HL-60 (cell line): ENCODE measurements at regions not wholly inside any gene's neighbourhood (a gene's known extent, or its start where the extent isn't known, plus 50 kb on each side); places are given as distances from the start of the nearest gene placed in this dataset.

Experiments used
- DNase-seq, 2 experiments: peaks; one replicate each; pipeline ENCODE4 v3.0.0-alpha.2; 2010 to 2020; ENCODE audit warnings: low read depth in 1 of 2, low spot score in 1 of 2
- H3K27ac ChIP-seq: fragments of 250-450 bp; sonication (Bioruptor Pico); replicated peaks from 2 replicates; pipeline ENCODE4 v1.5.1; 2020; ENCODE audit warnings: mild to moderate bottlenecking, moderate library complexity
- H3K27me3 ChIP-seq: fragments of 250-450 bp; sonication (Bioruptor Pico); 2 replicates; pipeline ENCODE4 v1.5.1; 2021; ENCODE audit warnings: mild to moderate bottlenecking, moderate library complexity; ENCODE audit not compliant: insufficient read depth, poor library complexity, severe bottlenecking
- H3K4me3 ChIP-seq: replicated peaks from 2 replicates; pipeline ENCODE4 v1.5.1; 2011; ENCODE audit warnings: mild to moderate bottlenecking, control low read depth, low read length; ENCODE audit not compliant: insufficient read depth
- GABPA ChIP-seq: IDR thresholded peaks from 2 replicates; pipeline ENCODE4 v1.6.1; 2012; ENCODE audit warnings: low read depth
- POLR2AphosphoS5 ChIP-seq: IDR thresholded peaks from 2 replicates; pipeline ENCODE4 v1.6.1; 2012; ENCODE audit warnings: low read depth
- SPI1 ChIP-seq: IDR thresholded peaks from 2 replicates; pipeline ENCODE4 v1.6.1; 2012; ENCODE audit warnings: low read depth, mild to moderate bottlenecking, borderline replicate concordance
- TF ChIP-seq, protein P1 (sequence below): IDR thresholded peaks from one replicate; pipeline ENCODE4 v1.5.1; 2011; ENCODE audit warnings: low read length, control low read depth, inconsistent platforms; ENCODE audit not compliant: insufficient read depth
- TF ChIP-seq, protein P2 (sequence below): IDR thresholded peaks from 2 replicates; pipeline ENCODE4 v1.6.1; 2012; ENCODE audit warnings: low read depth; ENCODE audit not compliant: insufficient replicate concordance

DNA sequence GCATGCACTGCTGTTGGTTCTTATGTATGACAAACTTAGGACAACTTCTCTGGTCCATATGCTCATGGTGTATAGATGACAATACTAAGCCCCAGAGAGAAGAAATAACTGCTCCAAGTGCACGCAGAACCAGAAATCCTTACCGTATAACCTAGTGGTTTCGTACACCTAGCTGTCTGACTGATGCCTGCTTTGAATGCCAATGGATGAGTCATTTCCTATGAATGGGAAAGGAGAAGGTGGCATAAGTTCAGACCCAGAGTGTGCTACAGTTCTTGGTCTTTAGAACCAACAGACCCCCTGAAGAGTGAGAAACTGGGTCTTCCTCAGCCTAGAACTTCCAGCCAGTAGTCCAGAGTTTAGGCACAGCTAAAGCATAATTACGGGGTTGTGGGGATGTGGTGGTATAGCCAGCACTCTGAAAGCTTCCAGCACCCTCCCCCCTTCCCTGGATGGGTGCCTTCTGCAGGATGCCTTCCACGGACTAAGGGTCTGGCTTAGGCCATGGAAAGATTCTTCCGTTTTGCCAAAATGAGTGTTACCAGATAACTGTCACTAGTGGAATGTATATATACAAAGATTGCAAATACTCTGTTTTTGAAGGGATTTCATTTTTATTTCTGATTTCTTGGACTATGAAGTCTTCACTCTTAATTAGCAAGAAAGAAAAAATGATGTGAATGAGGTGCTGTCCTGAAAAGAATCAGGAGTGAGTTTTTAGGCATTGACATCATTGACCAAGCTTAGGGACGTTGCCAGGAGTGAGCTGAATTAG lies 84.6 kb upstream of the PACRGL start:
- TF ChIP-seq, protein P1, sequence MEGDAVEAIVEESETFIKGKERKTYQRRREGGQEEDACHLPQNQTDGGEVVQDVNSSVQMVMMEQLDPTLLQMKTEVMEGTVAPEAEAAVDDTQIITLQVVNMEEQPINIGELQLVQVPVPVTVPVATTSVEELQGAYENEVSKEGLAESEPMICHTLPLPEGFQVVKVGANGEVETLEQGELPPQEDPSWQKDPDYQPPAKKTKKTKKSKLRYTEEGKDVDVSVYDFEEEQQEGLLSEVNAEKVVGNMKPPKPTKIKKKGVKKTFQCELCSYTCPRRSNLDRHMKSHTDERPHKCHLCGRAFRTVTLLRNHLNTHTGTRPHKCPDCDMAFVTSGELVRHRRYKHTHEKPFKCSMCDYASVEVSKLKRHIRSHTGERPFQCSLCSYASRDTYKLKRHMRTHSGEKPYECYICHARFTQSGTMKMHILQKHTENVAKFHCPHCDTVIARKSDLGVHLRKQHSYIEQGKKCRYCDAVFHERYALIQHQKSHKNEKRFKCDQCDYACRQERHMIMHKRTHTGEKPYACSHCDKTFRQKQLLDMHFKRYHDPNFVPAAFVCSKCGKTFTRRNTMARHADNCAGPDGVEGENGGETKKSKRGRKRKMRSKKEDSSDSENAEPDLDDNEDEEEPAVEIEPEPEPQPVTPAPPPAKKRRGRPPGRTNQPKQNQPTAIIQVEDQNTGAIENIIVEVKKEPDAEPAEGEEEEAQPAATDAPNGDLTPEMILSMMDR = no peak
- TF ChIP-seq POLR2AphosphoS5 = no peak
- TF ChIP-seq, protein P2, sequence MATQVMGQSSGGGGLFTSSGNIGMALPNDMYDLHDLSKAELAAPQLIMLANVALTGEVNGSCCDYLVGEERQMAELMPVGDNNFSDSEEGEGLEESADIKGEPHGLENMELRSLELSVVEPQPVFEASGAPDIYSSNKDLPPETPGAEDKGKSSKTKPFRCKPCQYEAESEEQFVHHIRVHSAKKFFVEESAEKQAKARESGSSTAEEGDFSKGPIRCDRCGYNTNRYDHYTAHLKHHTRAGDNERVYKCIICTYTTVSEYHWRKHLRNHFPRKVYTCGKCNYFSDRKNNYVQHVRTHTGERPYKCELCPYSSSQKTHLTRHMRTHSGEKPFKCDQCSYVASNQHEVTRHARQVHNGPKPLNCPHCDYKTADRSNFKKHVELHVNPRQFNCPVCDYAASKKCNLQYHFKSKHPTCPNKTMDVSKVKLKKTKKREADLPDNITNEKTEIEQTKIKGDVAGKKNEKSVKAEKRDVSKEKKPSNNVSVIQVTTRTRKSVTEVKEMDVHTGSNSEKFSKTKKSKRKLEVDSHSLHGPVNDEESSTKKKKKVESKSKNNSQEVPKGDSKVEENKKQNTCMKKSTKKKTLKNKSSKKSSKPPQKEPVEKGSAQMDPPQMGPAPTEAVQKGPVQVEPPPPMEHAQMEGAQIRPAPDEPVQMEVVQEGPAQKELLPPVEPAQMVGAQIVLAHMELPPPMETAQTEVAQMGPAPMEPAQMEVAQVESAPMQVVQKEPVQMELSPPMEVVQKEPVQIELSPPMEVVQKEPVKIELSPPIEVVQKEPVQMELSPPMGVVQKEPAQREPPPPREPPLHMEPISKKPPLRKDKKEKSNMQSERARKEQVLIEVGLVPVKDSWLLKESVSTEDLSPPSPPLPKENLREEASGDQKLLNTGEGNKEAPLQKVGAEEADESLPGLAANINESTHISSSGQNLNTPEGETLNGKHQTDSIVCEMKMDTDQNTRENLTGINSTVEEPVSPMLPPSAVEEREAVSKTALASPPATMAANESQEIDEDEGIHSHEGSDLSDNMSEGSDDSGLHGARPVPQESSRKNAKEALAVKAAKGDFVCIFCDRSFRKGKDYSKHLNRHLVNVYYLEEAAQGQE = no peak
- Histone ChIP-seq H3K4me3 (no peak overlapping the region), H3K27ac (no peak overlapping the region), H3K27me3 (no peaks in the 10 kb centered on the region)
- no peak for DNase-seq

DNA sequence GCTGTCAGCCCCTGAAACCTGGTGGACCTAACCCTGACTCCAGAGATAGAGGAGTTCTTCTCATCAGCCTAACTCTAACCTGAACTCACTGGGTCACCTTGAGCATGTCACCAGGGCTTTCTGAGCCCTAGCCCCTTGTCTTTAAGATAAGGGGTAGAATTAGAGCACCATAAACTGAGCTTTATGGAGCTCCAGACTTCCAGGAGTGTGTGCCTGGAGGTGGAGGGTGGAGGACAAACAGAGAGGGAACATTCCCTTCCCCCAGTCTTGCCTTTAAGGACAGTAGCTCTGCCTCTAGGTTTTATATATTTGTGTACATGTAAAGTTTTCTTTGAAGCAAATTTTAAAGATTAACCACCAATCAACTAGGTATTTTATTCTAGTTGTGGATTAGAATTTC lies 83.9 kb upstream of the PACRGL start:
- TF ChIP-seq, protein P1 = no peak
- no peak for TF ChIP-seq GABPA
- TF ChIP-seq SPI1 = no peak
- TF ChIP-seq, protein P2 = no peak
- TF ChIP-seq POLR2AphosphoS5 = no peak

DNA sequence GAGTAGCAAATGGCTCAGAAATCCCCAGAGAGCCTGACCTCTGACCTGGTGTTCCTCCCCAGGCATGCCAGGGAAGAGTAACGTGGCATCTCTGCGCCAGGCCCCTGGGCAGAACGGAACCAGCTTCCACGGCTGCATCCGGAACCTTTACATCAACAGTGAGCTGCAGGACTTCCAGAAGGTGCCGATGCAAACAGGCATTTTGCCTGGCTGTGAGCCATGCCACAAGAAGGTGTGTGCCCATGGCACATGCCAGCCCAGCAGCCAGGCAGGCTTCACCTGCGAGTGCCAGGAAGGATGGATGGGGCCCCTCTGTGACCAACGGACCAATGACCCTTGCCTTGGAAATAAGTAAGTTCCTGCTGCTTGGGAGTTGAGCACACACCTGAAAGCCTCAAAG lies 83.4 kb upstream of the PACRGL start:
- H3K4me3 ChIP-seq = no peak overlapping the region
- no peak for DNase-seq

More for the DNA sequence above, 83.9 kb upstream of the PACRGL start:
- Histone ChIP-seq H3K27me3 (no peaks in the 10 kb centered on the region), H3K4me3 (no peak overlapping the region), H3K27ac (no peak overlapping the region)
- no peak for DNase-seq

More for the DNA sequence above, 83.4 kb upstream of the PACRGL start:
- Histone ChIP-seq H3K27me3 (no peaks in the 10 kb centered on the region), H3K27ac (no peak overlapping the region)
- TF ChIP-seq GABPA = no peak
- TF ChIP-seq, protein P1 = no peak
- no peak for TF ChIP-seq SPI1
- no peak for TF ChIP-seq POLR2AphosphoS5
- TF ChIP-seq, protein P2 = no peak
